A549 (cell line): ENCODE measurements at regions not wholly inside any gene's neighbourhood (a gene's known extent, or its start where the extent isn't known, plus 50 kb on each side); places are given as distances from the start of the nearest gene placed in this dataset.
A peak's percentile ranks its signal among the peaks of the same experiment; 100 is the strongest.

ENCODE experiments used
- ATAC-seq, 2 experiments: fragments of 200-7000 bp in 1 of 2; fragments of >200 bp in 1 of 2; cut with Nextera tagmentation in 1 of 2; cut with Tn5 transposase in 1 of 2; 3 replicates each; pipeline versions ENCODE4 v1.8.0 to v1.9.1; 2018 to 2020; ENCODE audit warnings: mild to moderate bottlenecking in 1 of 2, moderate library complexity in 1 of 2
- CTCF ChIA-PET: fragments of 300-600 bp; sonication (Branson Sonifier 250); formaldehyde crosslinking; extraction: SDS; loops from one replicate; lab custom pipeline; 2021; ENCODE audit warnings: antibody characterized with exemption, inconsistent platforms; lab: Yijun Ruan, JAX
- POLR2A ChIA-PET: fragments of 350-600 bp; formaldehyde crosslinking; extraction: SDS; loops from one replicate; lab custom pipeline; 2021; ENCODE audit warnings: antibody characterized with exemption, inconsistent platforms; lab: Yijun Ruan, JAX
- DNase-seq, 2 experiments: peaks; one replicate each; pipeline versions ENCODE4 v3.0.0 to v3.0.0-alpha.2; 2011 to 2016; ENCODE audit warnings: low read depth in 1 of 2, low spot score in 1 of 2
- FAIRE-seq: peaks from 2 replicates; lab custom pipeline; 2011; peaks lifted over from hg19 to GRCh38; lab: Jason Lieb, UNC
- H3K27ac ChIP-seq, 2 experiments: fragments of >200 bp; sonication (Bioruptor Twin); formaldehyde crosslinking; 3 replicates each; pipeline ENCODE4 v1.5.1; 2016 to 2017
- H3K4me1 ChIP-seq: fragments of >200 bp; sonication (Bioruptor Twin); formaldehyde crosslinking; 3 replicates; pipeline ENCODE4 v1.6.1; 2016
- H3K4me2 ChIP-seq: fragments of >200 bp; sonication (Bioruptor Twin); formaldehyde crosslinking; 3 replicates; pipeline ENCODE4 v1.6.1; 2016
- H3K4me3 ChIP-seq: fragments of >200 bp; sonication (Bioruptor Twin); formaldehyde crosslinking; 3 replicates; pipeline ENCODE4 v1.5.1; 2016
- H3K9me3 ChIP-seq: fragments of >200 bp; sonication (Bioruptor Twin); formaldehyde crosslinking; 3 replicates; pipeline ENCODE4 v1.6.1; 2016
- BHLHE40 ChIP-seq: IDR thresholded peaks from 2 replicates; pipeline ENCODE4 v1.6.1; 2012; ENCODE audit warnings: low read depth, low read length, inconsistent platforms
- CBX2 ChIP-seq: fragments of 200-600 bp; sonication (generic); IDR thresholded peaks from 2 replicates; pipeline ENCODE4 v1.6.1; 2016; ENCODE audit warnings: low read depth, mild to moderate bottlenecking, borderline replicate concordance
- CBX8 ChIP-seq: fragments of 200-600 bp; sonication (generic); IDR thresholded peaks from 2 replicates; pipeline ENCODE4 v1.6.1; 2016
- CHD4 ChIP-seq: fragments of 200-600 bp; sonication (generic); IDR thresholded peaks from 2 replicates; pipeline ENCODE4 v1.6.1; 2016; ENCODE audit warnings: antibody characterized with exemption, mild to moderate bottlenecking, borderline replicate concordance
- EHF ChIP-seq: fragments of 250-450 bp; sonication (Bioruptor Pico); IDR thresholded peaks from 2 replicates; pipeline ENCODE4 v1.5.0; 2020; ENCODE audit warnings: mild to moderate bottlenecking
- EHMT2 ChIP-seq: fragments of 200-600 bp; sonication (generic); IDR thresholded peaks from 2 replicates; pipeline ENCODE4 v1.6.1; 2016; ENCODE audit warnings: antibody characterized with exemption, low read depth, mild to moderate bottlenecking, moderate library complexity
- FOSB ChIP-seq: fragments of 250-450 bp; sonication (Bioruptor Pico); IDR thresholded peaks from 2 replicates; pipeline ENCODE4 v1.5.0; 2020; ENCODE audit warnings: mild to moderate bottlenecking, moderate library complexity
- HOXB5 ChIP-seq: fragments of 250-450 bp; sonication (Bioruptor Pico); IDR thresholded peaks from 2 replicates; pipeline ENCODE4 v1.5.0; 2020; ENCODE audit warnings: mild to moderate bottlenecking, moderate library complexity
- JUN ChIP-seq, 2 experiments: fragments of >200 bp; sonication (Bioruptor Twin); formaldehyde crosslinking; IDR thresholded peaks; 2 replicates in 1 of 2; 3 replicates in 1 of 2; pipeline ENCODE4 v1.6.1; 2016 to 2017
- JUNB ChIP-seq: fragments of >200 bp; sonication (Bioruptor Twin); formaldehyde crosslinking; IDR thresholded peaks from 2 replicates; pipeline ENCODE4 v1.6.1; 2016
- KDM1A ChIP-seq: fragments of 200-600 bp; sonication (generic); IDR thresholded peaks from 2 replicates; pipeline ENCODE4 v1.6.1; 2016; ENCODE audit warnings: low read depth, mild to moderate bottlenecking
- MAFK ChIP-seq: fragments of 450-650 bp; IDR thresholded peaks from 2 replicates; pipeline ENCODE4 v1.6.1; 2014; ENCODE audit not compliant: partially characterized antibody
- MYC ChIP-seq: IDR thresholded peaks from 2 replicates; pipeline ENCODE4 v1.6.1; 2012; ENCODE audit warnings: mild to moderate bottlenecking, inconsistent platforms, low read length, improper control_type of control experiment, borderline replicate concordance
- NR3C1 ChIP-seq: fragments of >200 bp; sonication (Bioruptor Twin); formaldehyde crosslinking; IDR thresholded peaks from 3 replicates; pipeline ENCODE4 v1.6.1; 2017
- POLR2A ChIP-seq: IDR thresholded peaks from 2 replicates; pipeline ENCODE4 v1.6.1; 2012; ENCODE audit warnings: mild to moderate bottlenecking, low read length
- POLR2AphosphoS2 ChIP-seq: conservative IDR thresholded peaks from 2 replicates; pipeline ENCODE4 v1.6.1; 2012; ENCODE audit warnings: low read length, improper control_type of control experiment, inconsistent platforms
- RAD21 ChIP-seq, 2 experiments: fragments of >200 bp in 1 of 2; sonication (Bioruptor Twin) in 1 of 2; formaldehyde crosslinking in 1 of 2; IDR thresholded peaks in 1 of 2; conservative IDR thresholded peaks in 1 of 2; 2 replicates in 1 of 2; 3 replicates in 1 of 2; pipeline ENCODE4 v1.6.1; 2012 to 2018; ENCODE audit warnings: inconsistent platforms in 1 of 2
- RFX5 ChIP-seq: fragments of 450-650 bp; IDR thresholded peaks from 2 replicates; pipeline ENCODE4 v1.7.1; 2014; ENCODE audit warnings: antibody characterized with exemption, mild to moderate bottlenecking, moderate library complexity
- SMC3 ChIP-seq: fragments of >200 bp; sonication (Bioruptor Twin); formaldehyde crosslinking; IDR thresholded peaks from 3 replicates; pipeline ENCODE4 v1.6.1; 2018; ENCODE audit warnings: inconsistent platforms
- TP53 ChIP-seq: fragments of 250-450 bp; sonication (Bioruptor Pico); IDR thresholded peaks from 2 replicates; pipeline ENCODE4 v1.5.0; 2021; ENCODE audit warnings: mild to moderate bottlenecking, moderate library complexity
- ZC3H11A ChIP-seq: fragments of 450-650 bp; IDR thresholded peaks from 2 replicates; pipeline ENCODE4 v1.6.1; 2014; ENCODE audit warnings: antibody characterized with exemption, mild to moderate bottlenecking
- WGBS: methylation state at CpG from one replicate; pipeline ENCODE4 v1.1.6; 2017; ENCODE audit errors: missing lambda C conversion rate; 5-methylcytosine and 5-hydroxymethylcytosine counted together
- TF ChIP-seq, protein P1 (sequence below): fragments of >200 bp; sonication (Bioruptor Twin); formaldehyde crosslinking; IDR thresholded peaks from 2 replicates; pipeline ENCODE4 v1.6.1; 2016
- TF ChIP-seq, protein P2 (sequence below): fragments of 150-350 bp; IDR thresholded peaks from 2 replicates; pipeline ENCODE4 v1.6.1; 2014; ENCODE audit warnings: low read depth, mild to moderate bottlenecking, low read length
- TF ChIP-seq, protein P3 (sequence below): fragments of >200 bp; sonication (Bioruptor Twin); formaldehyde crosslinking; IDR thresholded peaks from 3 replicates; pipeline ENCODE4 v1.5.1; 2016
- TF ChIP-seq, protein P4 (sequence below): IDR thresholded peaks from 2 replicates; pipeline ENCODE4 v1.6.1; 2012; ENCODE audit warnings: low read depth, borderline replicate concordance

DNA sequence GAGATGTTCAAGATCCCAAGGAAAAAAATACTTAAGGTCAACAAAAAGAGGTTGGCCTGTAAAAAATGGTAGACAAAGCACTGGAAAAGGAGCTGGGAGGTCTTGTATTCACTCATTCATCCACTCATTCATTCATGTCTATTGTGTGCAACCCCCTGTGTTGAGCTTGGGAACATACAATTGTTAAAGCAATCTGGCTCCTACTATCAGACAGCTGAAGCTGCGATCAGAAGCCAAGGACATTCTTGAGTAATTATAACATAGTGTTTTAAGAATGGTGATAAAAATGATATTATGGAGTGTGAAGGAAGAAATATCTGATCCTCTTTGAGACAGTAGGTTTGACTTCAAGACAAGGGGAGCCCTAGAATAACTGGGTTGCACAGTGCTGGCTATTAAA is 693.4 kb downstream of the TOX3 start:
- no peak for DNase-seq
- TF ChIP-seq POLR2A (no peak), MAFK (no peak), RFX5 (no peak), CHD4 (no peak)
- TF ChIP-seq, protein P1, sequence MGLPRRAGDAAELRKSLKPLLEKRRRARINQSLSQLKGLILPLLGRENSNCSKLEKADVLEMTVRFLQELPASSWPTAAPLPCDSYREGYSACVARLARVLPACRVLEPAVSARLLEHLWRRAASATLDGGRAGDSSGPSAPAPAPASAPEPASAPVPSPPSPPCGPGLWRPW: no peak
- no peak for ATAC-seq
- no peaks in the 10 kb centered on the region for H3K9me3 ChIP-seq
- H3K4me3 ChIP-seq: no peak overlapping the region
- 13% methylated on average over 1 of the region's 1 CpG for WGBS
- no peak overlapping the region for H3K4me2 ChIP-seq
- H3K27ac ChIP-seq: no peak overlapping the region
- POLR2A ChIA-PET: no interaction called here
- CTCF ChIA-PET: no interaction called here
- FAIRE-seq: no peak
- no peaks in the 10 kb centered on the region for H3K4me1 ChIP-seq

DNA sequence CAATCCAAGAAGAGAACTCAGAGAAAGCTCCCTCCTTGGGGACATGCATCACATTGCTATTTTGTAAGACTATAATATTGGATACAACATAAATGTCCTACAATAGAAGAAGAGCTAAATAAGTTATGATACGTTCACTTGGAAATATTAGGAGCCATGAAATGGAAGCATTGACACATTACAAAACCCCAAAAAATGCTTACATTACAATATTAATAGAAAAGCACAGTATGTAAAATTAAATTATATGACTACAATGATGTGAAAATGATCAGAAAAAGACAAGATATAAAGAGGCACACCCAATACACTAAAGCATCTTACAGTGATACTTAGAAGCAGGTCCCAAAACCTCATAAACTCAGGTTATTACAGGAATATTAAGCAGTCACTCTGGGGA is 694.1 kb downstream of the TOX3 start:
- ChIA-PET CTCF (no interaction called here), POLR2A (no interaction called here)
- H3K4me2 ChIP-seq: no peak overlapping the region
- H3K4me1 ChIP-seq: no peaks in the 10 kb centered on the region
- no peak overlapping the region for H3K27ac ChIP-seq
- TF ChIP-seq SMC3 (no peak), EHMT2 (no peak), MAFK (peak; percentile 53), HOXB5 (CRISPR knock-in tag) (no peak), EHF (no peak)
- TF ChIP-seq, all 56 proteins: peak for 1
- Histone ChIP-seq H3K4me3 (no peak overlapping the region), H3K9me3 (no peaks in the 10 kb centered on the region)
- FAIRE-seq (no peak), ATAC-seq (no peak), DNase-seq (no peak)
- WGBS: 19% methylated on average over 1 of the region's 1 CpG

DNA sequence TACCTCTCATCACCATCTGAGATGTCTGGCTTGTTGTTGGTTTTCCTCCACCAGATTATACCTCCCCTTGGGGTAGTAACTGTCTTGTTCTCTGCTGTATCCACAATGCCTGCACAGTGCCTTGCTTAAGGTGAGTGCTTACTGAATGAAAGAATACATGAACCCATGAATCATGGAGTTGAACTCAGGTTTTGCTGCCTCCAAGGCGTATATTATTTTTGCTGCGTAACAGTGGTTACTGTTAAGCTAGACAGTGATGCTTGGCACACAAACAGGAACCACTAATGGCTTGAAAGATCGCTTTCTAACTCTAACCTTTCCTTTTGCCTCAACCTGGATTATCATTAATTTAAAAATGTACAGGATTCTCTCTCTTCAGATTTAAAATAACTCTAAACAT is 695.8 kb downstream of the TOX3 start:
- H3K4me2 ChIP-seq: no peak overlapping the region
- WGBS: 27% methylated on average over 3 of the region's 3 CpGs
- ChIA-PET CTCF (interaction anchor here (1.2 kb wide), 1 partner anchor 13 kb away, joined by 3 read pairs; no protein-coding TSS in a partner anchor), POLR2A (no interaction called here)
- H3K9me3 ChIP-seq: no peaks in the 10 kb centered on the region
- H3K27ac ChIP-seq: no peak overlapping the region
- no peak overlapping the region for H3K4me3 ChIP-seq
- ATAC-seq: no peak
- no peaks in the 10 kb centered on the region for H3K4me1 ChIP-seq
- no peak for DNase-seq
- no peak for FAIRE-seq
- TF ChIP-seq CBX2: no peak
- TF ChIP-seq, protein P2, sequence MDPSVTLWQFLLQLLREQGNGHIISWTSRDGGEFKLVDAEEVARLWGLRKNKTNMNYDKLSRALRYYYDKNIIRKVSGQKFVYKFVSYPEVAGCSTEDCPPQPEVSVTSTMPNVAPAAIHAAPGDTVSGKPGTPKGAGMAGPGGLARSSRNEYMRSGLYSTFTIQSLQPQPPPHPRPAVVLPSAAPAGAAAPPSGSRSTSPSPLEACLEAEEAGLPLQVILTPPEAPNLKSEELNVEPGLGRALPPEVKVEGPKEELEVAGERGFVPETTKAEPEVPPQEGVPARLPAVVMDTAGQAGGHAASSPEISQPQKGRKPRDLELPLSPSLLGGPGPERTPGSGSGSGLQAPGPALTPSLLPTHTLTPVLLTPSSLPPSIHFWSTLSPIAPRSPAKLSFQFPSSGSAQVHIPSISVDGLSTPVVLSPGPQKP: no peak
- no peak for TF ChIP-seq MYC
- no peak for TF ChIP-seq POLR2AphosphoS2
- TF ChIP-seq JUNB: no peak
- TF ChIP-seq, protein P3, sequence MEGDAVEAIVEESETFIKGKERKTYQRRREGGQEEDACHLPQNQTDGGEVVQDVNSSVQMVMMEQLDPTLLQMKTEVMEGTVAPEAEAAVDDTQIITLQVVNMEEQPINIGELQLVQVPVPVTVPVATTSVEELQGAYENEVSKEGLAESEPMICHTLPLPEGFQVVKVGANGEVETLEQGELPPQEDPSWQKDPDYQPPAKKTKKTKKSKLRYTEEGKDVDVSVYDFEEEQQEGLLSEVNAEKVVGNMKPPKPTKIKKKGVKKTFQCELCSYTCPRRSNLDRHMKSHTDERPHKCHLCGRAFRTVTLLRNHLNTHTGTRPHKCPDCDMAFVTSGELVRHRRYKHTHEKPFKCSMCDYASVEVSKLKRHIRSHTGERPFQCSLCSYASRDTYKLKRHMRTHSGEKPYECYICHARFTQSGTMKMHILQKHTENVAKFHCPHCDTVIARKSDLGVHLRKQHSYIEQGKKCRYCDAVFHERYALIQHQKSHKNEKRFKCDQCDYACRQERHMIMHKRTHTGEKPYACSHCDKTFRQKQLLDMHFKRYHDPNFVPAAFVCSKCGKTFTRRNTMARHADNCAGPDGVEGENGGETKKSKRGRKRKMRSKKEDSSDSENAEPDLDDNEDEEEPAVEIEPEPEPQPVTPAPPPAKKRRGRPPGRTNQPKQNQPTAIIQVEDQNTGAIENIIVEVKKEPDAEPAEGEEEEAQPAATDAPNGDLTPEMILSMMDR: no peak
- TF ChIP-seq CBX8: no peak
- no peak for TF ChIP-seq ZC3H11A

DNA sequence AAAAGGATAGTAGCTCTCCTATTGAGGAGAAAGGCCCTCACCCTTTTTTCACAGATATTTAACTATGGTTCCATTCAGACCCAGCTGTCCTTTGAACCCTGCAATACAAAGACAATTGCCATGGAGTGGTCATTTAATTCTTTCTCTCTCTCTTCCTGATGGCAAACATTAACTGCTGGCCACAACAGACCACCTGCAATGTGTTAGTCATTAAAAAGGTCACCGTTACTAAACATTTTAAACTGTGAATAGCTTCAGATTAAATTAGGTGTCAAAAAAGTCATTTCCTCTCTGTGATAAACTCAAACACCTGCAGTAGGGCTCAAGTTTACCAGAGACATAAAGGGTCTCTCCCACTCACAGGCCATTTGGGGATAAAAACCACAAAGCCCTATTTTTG is 697.2 kb downstream of the TOX3 start:
- no peak for DNase-seq
- POLR2A ChIA-PET: no interaction called here
- TF ChIP-seq RAD21 (conservative IDR thresholded peaks at IDR 0.05 in 1 of 2, IDR thresholded peaks at IDR 0.05 in 1 of 2) (no peak), NR3C1 (no peak), FOSB (CRISPR knock-in tag) (no peak), TP53 (no peak), ZC3H11A (no peak), KDM1A (no peak), JUN (IDR thresholded peaks at IDR 0.05) (no peak), BHLHE40 (no peak)
- TF ChIP-seq, protein P4, sequence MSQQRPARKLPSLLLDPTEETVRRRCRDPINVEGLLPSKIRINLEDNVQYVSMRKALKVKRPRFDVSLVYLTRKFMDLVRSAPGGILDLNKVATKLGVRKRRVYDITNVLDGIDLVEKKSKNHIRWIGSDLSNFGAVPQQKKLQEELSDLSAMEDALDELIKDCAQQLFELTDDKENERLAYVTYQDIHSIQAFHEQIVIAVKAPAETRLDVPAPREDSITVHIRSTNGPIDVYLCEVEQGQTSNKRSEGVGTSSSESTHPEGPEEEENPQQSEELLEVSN: no peak

More for the DNA sequence above, 697.2 kb downstream of the TOX3 start:
- H3K4me1 ChIP-seq: no peaks in the 10 kb centered on the region
- ATAC-seq (no peak), FAIRE-seq (no peak)
- CTCF ChIA-PET: interaction anchor here (1.4 kb wide), 1 partner anchor 19 kb away, joined by 3 read pairs; no protein-coding TSS in a partner anchor
- 45% methylated on average over 1 of the region's 1 CpG for WGBS
- no peak overlapping the region for H3K4me3 ChIP-seq
- H3K4me2 ChIP-seq: no peak overlapping the region
- H3K27ac ChIP-seq: no peak overlapping the region
- H3K9me3 ChIP-seq: no peaks in the 10 kb centered on the region
